ENCODE measurements at regions not wholly inside any gene's neighbourhood (a gene's known extent, or its start where the extent isn't known, plus 50 kb on each side); places are given as distances from the start of the nearest gene placed in this dataset.

DNA sequence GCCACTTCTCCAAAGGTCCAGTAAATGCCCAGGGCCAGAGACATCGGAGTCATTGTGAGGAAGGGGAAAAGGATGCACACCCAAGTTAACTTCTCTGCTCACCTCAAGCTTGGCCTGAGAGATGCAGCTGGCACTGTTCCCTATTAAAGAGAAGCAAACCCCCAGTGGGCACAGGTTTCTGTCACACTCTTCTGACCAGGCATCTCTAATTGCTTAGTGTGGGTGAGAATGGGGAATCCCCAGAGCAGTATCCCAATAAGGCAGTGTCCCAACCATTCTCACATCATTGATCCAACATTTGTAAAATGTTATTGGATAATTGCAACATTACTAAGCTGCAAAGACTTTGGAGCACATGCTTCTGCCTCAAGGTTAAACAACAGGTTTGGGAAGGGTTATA is 232.3 kb downstream of the ADGRG6 start:
- Histone ChIP-seq H3K27ac (no peak overlapping the region), H3K4me1 (replicated peaks) (no peaks in the 10 kb centered on the region), H3K36me3 (no peaks in the 10 kb centered on the region), H3K27me3 (replicated peaks; ENCODE audit: insufficient read depth) (no peaks in the 10 kb centered on the region), H3K4me3 (no peak overlapping the region), H3K9me3 (no peaks in the 10 kb centered on the region)
- TF ChIP-seq POLR2A (IDR thresholded peaks at IDR 0.05) (no peak), POLR2AphosphoS5 (IDR thresholded peaks at IDR 0.05) (no peak)
- TF ChIP-seq, protein P1, sequence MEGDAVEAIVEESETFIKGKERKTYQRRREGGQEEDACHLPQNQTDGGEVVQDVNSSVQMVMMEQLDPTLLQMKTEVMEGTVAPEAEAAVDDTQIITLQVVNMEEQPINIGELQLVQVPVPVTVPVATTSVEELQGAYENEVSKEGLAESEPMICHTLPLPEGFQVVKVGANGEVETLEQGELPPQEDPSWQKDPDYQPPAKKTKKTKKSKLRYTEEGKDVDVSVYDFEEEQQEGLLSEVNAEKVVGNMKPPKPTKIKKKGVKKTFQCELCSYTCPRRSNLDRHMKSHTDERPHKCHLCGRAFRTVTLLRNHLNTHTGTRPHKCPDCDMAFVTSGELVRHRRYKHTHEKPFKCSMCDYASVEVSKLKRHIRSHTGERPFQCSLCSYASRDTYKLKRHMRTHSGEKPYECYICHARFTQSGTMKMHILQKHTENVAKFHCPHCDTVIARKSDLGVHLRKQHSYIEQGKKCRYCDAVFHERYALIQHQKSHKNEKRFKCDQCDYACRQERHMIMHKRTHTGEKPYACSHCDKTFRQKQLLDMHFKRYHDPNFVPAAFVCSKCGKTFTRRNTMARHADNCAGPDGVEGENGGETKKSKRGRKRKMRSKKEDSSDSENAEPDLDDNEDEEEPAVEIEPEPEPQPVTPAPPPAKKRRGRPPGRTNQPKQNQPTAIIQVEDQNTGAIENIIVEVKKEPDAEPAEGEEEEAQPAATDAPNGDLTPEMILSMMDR (IDR thresholded peaks at IDR 0.05), result no peak
- 100% methylated on average over 1 of the region's 1 CpG for WGBS
- intact Hi-C loops (cut with DNase I), result no loop called here
- no peak for DNase-seq (ENCODE audit: low spot score)

DNA sequence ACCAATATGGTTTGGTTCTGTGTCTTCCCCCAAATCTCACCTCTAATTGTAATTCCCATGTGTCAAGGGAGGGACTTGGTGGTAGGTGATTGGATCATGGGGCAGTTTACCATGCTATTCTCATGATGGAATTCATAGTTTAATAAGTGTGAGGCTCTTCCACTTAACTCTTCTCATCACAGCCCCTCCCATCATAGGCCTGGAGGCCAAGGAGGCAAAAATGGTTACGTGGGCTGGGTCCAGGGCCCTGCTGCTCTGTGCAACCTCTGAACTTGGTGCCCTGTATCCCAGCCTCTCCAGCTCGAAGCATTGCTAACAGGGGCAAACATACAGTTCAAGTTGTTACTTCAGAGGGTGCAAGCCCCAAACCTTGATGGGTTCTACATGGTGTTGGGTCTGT is 232.7 kb downstream of the ADGRG6 start:
- TF ChIP-seq POLR2A (IDR thresholded peaks at IDR 0.05), result no peak
- TF ChIP-seq, protein P1 (IDR thresholded peaks at IDR 0.05), result no peak
- TF ChIP-seq POLR2AphosphoS5 (IDR thresholded peaks at IDR 0.05), result no peak
- WGBS, result 77% methylated on average over 2 of the region's 2 CpGs
- H3K27ac ChIP-seq, result no peak overlapping the region

DNA sequence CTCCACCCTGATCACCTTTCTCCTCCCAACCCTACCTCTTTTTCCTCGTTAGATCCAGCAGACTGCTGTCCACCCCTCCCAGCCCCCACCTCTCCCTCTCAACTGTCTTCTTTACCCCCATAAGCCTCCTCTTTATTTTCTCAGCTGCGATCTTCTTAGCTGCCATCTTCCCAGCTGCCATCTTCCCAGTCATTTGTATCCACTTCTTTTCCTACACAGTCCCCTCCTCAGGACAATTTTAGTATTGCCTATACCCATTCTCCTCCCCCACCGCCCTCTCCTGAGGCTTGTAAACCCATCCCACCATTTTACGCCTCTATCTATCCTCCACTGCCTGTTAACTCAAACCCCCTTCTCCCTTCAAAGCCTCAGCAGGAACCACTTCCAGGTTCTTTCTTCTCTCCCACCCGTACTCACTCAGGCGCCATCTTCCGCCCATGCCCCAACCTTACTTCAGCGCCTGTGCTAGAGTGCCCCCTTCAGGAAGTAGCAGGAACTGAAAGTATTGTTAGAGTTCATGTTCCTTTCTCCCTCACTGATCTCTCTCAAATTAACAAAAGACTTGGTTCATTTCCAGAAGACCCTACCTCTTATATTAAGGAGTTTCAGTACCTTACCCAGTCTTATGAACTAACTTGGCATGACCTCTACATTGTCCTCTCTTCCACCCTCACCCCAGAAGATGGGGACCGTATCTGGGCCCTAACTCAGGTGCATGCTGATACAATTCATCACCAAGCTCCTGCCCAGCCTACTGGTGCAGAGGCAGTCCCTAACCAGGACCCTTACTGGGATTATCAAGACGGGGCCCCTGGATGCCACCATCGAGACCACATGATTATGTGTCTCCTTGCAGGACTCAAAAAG is 236.0 kb downstream of the ADGRG6 start:
- TF ChIP-seq, protein P1 (IDR thresholded peaks at IDR 0.05), result peak in 2 of 4 experiments; percentile 30 to 43
- TF ChIP-seq POLR2A (IDR thresholded peaks at IDR 0.05), result no peak
- Histone ChIP-seq H3K27me3 (replicated peaks; ENCODE audit: insufficient read depth) (no peaks in the 10 kb centered on the region), H3K27ac (no peak overlapping the region), H3K4me3 (no peak overlapping the region), H3K9me3 (no peaks in the 10 kb centered on the region), H3K4me1 (replicated peaks) (no peaks in the 10 kb centered on the region), H3K36me3 (no peaks in the 10 kb centered on the region)
- DNase-seq (ENCODE audit: low spot score), result no peak
- 77% methylated on average over 11 of the region's 11 CpGs for WGBS
- intact Hi-C loops (cut with DNase I), result no loop called here

More for the DNA sequence above, 232.7 kb downstream of the ADGRG6 start:
- Histone ChIP-seq H3K4me3 (no peak overlapping the region), H3K36me3 (no peaks in the 10 kb centered on the region), H3K27me3 (replicated peaks; ENCODE audit: insufficient read depth) (no peaks in the 10 kb centered on the region), H3K9me3 (no peaks in the 10 kb centered on the region), H3K4me1 (replicated peaks) (no peaks in the 10 kb centered on the region)
- DNase-seq (ENCODE audit: low spot score), result no peak
- intact Hi-C loops (cut with DNase I), result no loop called here

DNA sequence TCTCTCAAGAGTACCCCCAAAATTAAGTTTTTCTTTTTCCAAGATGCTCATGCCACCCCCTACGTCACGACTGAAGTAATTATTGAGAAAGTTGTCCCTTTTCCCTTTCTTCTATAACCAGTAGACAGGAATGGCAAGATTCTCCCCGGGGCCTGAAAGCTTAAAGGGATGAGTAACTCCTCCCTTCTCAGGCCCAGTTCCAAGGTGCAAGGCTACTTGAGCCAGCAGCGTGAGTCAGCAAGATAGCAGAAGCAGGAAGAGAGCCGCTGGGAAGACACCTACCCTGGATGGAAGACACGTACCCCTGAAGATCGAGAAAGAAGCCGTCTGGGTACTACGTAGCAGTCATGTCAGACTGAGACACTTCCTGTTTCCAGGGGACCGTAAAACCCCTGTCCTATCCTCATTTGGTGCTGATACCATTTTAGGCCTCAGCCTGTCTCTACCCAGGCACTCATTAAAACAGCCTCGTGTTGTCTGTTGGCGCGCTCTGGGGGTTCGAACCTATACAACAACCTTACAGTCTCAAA is 241.0 kb downstream of the ADGRG6 start:
- H3K36me3 ChIP-seq, result no peaks in the 10 kb centered on the region
- no peaks in the 10 kb centered on the region for H3K9me3 ChIP-seq
- no peak for TF ChIP-seq POLR2AphosphoS5 (IDR thresholded peaks at IDR 0.05)
- TF ChIP-seq, protein P1 (IDR thresholded peaks at IDR 0.05), result no peak
- no peak for TF ChIP-seq POLR2A (IDR thresholded peaks at IDR 0.05)
- WGBS, result 74% methylated on average over 14 of the region's 14 CpGs
- no peaks in the 10 kb centered on the region for H3K27me3 ChIP-seq (replicated peaks; ENCODE audit: insufficient read depth)
- no peaks in the 10 kb centered on the region for H3K4me1 ChIP-seq (replicated peaks)
- no peak overlapping the region for H3K4me3 ChIP-seq
- DNase-seq (ENCODE audit: low spot score), result peak; percentile 16
- H3K27ac ChIP-seq, result no peak overlapping the region
- intact Hi-C loops (cut with DNase I), result no loop called here

DNA sequence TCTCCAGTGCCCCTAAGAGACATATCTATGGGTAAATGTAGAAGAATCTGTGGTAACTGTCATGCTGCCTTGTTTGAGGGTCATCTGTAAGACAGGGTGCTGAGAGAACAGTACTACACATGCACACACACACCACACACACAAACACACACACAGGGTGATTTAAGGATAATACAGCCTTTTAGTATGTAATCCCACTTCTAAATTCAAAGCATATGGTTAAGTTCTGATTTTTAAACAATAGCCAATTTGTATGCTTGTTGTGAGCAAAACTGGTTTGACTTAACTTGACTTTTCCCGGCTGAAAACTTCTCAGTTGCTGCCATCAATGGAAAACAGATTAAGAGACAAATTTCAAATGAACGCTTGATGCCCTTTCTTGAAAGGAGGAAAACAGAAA is 241.8 kb downstream of the ADGRG6 start:
- no peak for DNase-seq (ENCODE audit: low spot score)
- H3K36me3 ChIP-seq, result no peaks in the 10 kb centered on the region
- TF ChIP-seq, protein P1 (IDR thresholded peaks at IDR 0.05), result no peak
- TF ChIP-seq POLR2AphosphoS5 (IDR thresholded peaks at IDR 0.05) (no peak), POLR2A (IDR thresholded peaks at IDR 0.05) (no peak)
- no peaks in the 10 kb centered on the region for H3K9me3 ChIP-seq
- H3K27me3 ChIP-seq (replicated peaks; ENCODE audit: insufficient read depth), result no peaks in the 10 kb centered on the region
- no peaks in the 10 kb centered on the region for H3K4me1 ChIP-seq (replicated peaks)
- 81% methylated on average over 2 of the region's 2 CpGs for WGBS
- no peak overlapping the region for H3K27ac ChIP-seq
- no peak overlapping the region for H3K4me3 ChIP-seq
- intact Hi-C loops (cut with DNase I), result no loop called here
